HG03575 (cell line): ENCODE measurements at regions not wholly inside any gene's neighbourhood (a gene's known extent, or its start where the extent isn't known, plus 50 kb on each side); places are given as distances from the start of the nearest gene placed in this dataset.

Source experiments
- ATAC-seq: cut with Tn5 transposase; IDR thresholded peaks from one replicate; pipeline ENCODE4 v1.9.1; 2021; ENCODE audit not compliant: unreplicated experiment, insufficient number of reproducible peaks, low FRiP score; ENCODE audit errors: extremely low read depth

GRCh38 chr10:4038000-4038399, 253.0 kb upstream of the KLF6 start:
- no peak for ATAC-seq

GRCh38 chr10:4035599-4035945, 250.6 kb upstream of the KLF6 start:
- ATAC-seq = no peak

GRCh38 chr10:4034907-4035598, 250.0 kb upstream of the KLF6 start:
- ATAC-seq = no peak

GRCh38 chr10:4033341-4033896, 248.4 kb upstream of the KLF6 start:
- peak; percentile 89 for ATAC-seq

- ATAC-seq = no peak
These were observed 244.9 kb upstream of the KLF6 start for GRCh38 chr10:4029866-4030265.

GRCh38 chr10:4028854-4029583, 244.0 kb upstream of the KLF6 start:
- no peak for ATAC-seq

- no peak for ATAC-seq
These were observed 243.0 kb upstream of the KLF6 start for GRCh38 chr10:4028027-4028471.

GRCh38 chr10:4025339-4025738, 240.3 kb upstream of the KLF6 start:
- ATAC-seq = no peak

- no peak for ATAC-seq
These were observed 239.7 kb upstream of the KLF6 start for GRCh38 chr10:4024516-4025245.

- ATAC-seq = no peak
These were observed 239.0 kb upstream of the KLF6 start for GRCh38 chr10:4024027-4024426.

- ATAC-seq = no peak
These were observed 237.5 kb upstream of the KLF6 start for GRCh38 chr10:4022473-4022872.

GRCh38 chr10:4020631-4021030, 235.6 kb upstream of the KLF6 start:
- no peak for ATAC-seq

- ATAC-seq = no peak
These were observed 233.1 kb upstream of the KLF6 start for GRCh38 chr10:4018054-4018511.

- ATAC-seq = no peak
These were observed 232.3 kb upstream of the KLF6 start for GRCh38 chr10:4017336-4017735.

GRCh38 chr10:4016214-4016740, 231.3 kb upstream of the KLF6 start:
- ATAC-seq = no peak

- ATAC-seq = no peak
These were observed 228.7 kb upstream of the KLF6 start for GRCh38 chr10:4013651-4014121.

GRCh38 chr10:4012848-4013247, 227.8 kb upstream of the KLF6 start:
- no peak for ATAC-seq

GRCh38 chr10:4011136-4011812, 226.3 kb upstream of the KLF6 start:
- no peak for ATAC-seq
